Loucy (cell line): ENCODE measurements at regions not wholly inside any gene's neighbourhood (a gene's known extent, or its start where the extent isn't known, plus 50 kb on each side); places are given as distances from the start of the nearest gene placed in this dataset.

Experiments used
- H2AFZ ChIP-seq: fragments of 200-600 bp; sonication (generic); 2 replicates; pipeline ENCODE4 v1.6.0; 2016; ENCODE audit warnings: antibody characterized with exemption, mild to moderate bottlenecking, low read length, moderate library complexity
- H3F3A ChIP-seq: fragments of 200-600 bp; 2 replicates; pipeline ENCODE4 v1.6.0; 2016; ENCODE audit warnings: antibody characterized with exemption, low read depth, mild to moderate bottlenecking
- H3K27me3 ChIP-seq: fragments of 200-600 bp; sonication (generic); 2 replicates; pipeline ENCODE4 v1.6.1; 2014; ENCODE audit warnings: low read length, mild to moderate bottlenecking; ENCODE audit not compliant: insufficient read depth, poor library complexity, severe bottlenecking
- H3K36me3 ChIP-seq: fragments of 200-600 bp; sonication (generic); 2 replicates; pipeline ENCODE4 v1.6.1; 2016; ENCODE audit warnings: low read length; ENCODE audit not compliant: insufficient read depth
- H3K4me1 ChIP-seq: fragments of 200-600 bp; sonication (generic); 2 replicates; pipeline ENCODE4 v1.5.1; 2014; ENCODE audit warnings: low read length, mild to moderate bottlenecking; ENCODE audit not compliant: insufficient read depth, poor library complexity, severe bottlenecking
- H3K4me2 ChIP-seq: fragments of 200-600 bp; sonication (generic); 2 replicates; pipeline ENCODE4 v1.6.0; 2014; ENCODE audit warnings: antibody characterized with exemption, low read length, low read depth, mild to moderate bottlenecking; ENCODE audit not compliant: poor library complexity, severe bottlenecking
- H3K4me3 ChIP-seq: fragments of 200-600 bp; sonication (generic); 2 replicates; pipeline ENCODE4 v1.5.1; 2014; ENCODE audit warnings: low read length, mild to moderate bottlenecking, mixed read lengths; ENCODE audit not compliant: poor library complexity, severe bottlenecking
- H3K79me2 ChIP-seq: fragments of 200-600 bp; sonication (generic); 2 replicates; pipeline ENCODE4 v1.6.1; 2014; ENCODE audit warnings: low read length; ENCODE audit not compliant: insufficient read depth
- H3K9ac ChIP-seq: fragments of 200-600 bp; sonication (generic); 2 replicates; pipeline ENCODE4 v1.6.0; 2014; ENCODE audit warnings: mild to moderate bottlenecking, low read depth, low read length, moderate library complexity; ENCODE audit not compliant: poor library complexity, severe bottlenecking
- H3K9me2 ChIP-seq: fragments of 200-600 bp; sonication (generic); replicated peaks from 2 replicates; pipeline ENCODE4 v1.6.1; 2016; ENCODE audit warnings: low read depth, low read length, mixed read lengths
- H3K9me3 ChIP-seq: fragments of 200-600 bp; sonication (generic); 2 replicates; pipeline ENCODE4 v1.6.1; 2014; ENCODE audit warnings: mild to moderate bottlenecking, antibody characterized with exemption, low read length, low read depth; ENCODE audit not compliant: insufficient read depth
- H4K20me1 ChIP-seq: fragments of 200-600 bp; sonication (generic); 2 replicates; pipeline ENCODE4 v1.6.0; 2014; ENCODE audit warnings: antibody characterized with exemption, low read length, mild to moderate bottlenecking; ENCODE audit not compliant: insufficient read depth, poor library complexity, severe bottlenecking
- EZH2phosphoT487 ChIP-seq: fragments of 200-600 bp; IDR thresholded peaks from 2 replicates; pipeline ENCODE4 v1.6.1; 2018; ENCODE audit warnings: antibody characterized with exemption, mild to moderate bottlenecking, moderate library complexity, borderline replicate concordance
- TF ChIP-seq, protein P1 (sequence below): fragments of 200-600 bp; sonication (generic); conservative IDR thresholded peaks from 2 replicates; pipeline ENCODE4 v1.5.1; 2014; ENCODE audit warnings: mild to moderate bottlenecking, antibody characterized with exemption, low read length

DNA sequence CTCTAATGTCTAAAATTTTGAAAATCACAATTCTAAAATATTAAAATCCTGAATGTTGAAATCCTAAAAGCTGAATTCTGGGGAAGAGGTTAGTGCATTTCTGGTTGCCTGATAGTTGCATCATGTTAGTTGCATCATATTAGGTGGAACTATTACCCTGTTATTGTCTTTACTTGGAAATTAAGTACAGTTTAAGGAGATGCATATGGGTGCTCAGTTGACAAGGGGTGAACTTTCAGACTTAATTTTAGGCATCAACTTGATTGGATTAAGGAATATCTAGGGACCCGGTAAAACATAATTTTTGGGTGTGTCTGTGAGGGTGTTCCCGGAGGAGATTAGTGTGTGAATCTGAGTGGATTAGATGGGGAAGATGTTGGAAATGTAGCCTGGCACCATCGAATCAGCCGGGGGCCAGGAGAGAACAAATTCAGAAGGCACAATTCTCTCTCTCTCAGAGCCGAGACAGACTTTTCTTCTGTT, 409.8 kb downstream of the PLCL1 start:
- H3K4me1 ChIP-seq = no peaks in the 10 kb centered on the region
- no peaks in the 10 kb centered on the region for H3K27me3 ChIP-seq
- H3K79me2 ChIP-seq = no peaks in the 10 kb centered on the region
- no peak overlapping the region for H2AFZ ChIP-seq
- H3K36me3 ChIP-seq = no peaks in the 10 kb centered on the region
- H3K9me3 ChIP-seq = no peaks in the 10 kb centered on the region
- no peak overlapping the region for H3K4me3 ChIP-seq
- no peaks in the 10 kb centered on the region for H3F3A ChIP-seq
- no peak overlapping the region for H3K9ac ChIP-seq
- H3K4me2 ChIP-seq = no peak overlapping the region
- TF ChIP-seq EZH2phosphoT487 = no peak
- TF ChIP-seq, protein P1, sequence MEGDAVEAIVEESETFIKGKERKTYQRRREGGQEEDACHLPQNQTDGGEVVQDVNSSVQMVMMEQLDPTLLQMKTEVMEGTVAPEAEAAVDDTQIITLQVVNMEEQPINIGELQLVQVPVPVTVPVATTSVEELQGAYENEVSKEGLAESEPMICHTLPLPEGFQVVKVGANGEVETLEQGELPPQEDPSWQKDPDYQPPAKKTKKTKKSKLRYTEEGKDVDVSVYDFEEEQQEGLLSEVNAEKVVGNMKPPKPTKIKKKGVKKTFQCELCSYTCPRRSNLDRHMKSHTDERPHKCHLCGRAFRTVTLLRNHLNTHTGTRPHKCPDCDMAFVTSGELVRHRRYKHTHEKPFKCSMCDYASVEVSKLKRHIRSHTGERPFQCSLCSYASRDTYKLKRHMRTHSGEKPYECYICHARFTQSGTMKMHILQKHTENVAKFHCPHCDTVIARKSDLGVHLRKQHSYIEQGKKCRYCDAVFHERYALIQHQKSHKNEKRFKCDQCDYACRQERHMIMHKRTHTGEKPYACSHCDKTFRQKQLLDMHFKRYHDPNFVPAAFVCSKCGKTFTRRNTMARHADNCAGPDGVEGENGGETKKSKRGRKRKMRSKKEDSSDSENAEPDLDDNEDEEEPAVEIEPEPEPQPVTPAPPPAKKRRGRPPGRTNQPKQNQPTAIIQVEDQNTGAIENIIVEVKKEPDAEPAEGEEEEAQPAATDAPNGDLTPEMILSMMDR = no peak
- no peaks in the 10 kb centered on the region for H4K20me1 ChIP-seq
- H3K9me2 ChIP-seq = no peaks in the 10 kb centered on the region

DNA sequence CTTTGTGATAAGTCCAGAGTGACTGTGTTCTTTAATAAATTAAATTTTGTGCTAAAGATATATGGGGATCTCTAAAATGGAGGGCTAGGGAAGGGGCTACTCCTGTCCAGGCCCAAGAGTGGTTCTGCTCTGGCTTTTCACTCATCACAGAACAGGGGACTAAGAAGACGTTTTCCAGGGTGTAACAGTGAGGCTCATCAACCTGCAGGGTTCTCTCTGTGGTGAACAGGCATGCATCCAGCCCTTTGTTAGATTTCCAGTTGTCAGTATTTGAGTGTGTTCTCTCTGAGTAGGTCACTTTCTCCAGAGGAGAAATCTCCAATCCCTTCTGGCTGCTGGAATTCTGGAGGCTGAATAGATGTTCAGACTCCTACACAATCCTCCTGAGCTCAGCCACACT, 408.9 kb downstream of the PLCL1 start:
- Histone ChIP-seq H3K4me1 (no peaks in the 10 kb centered on the region), H4K20me1 (no peaks in the 10 kb centered on the region), H3K36me3 (no peaks in the 10 kb centered on the region), H3K4me2 (no peak overlapping the region), H3K27me3 (no peaks in the 10 kb centered on the region), H3K4me3 (no peak overlapping the region), H3K9me2 (no peaks in the 10 kb centered on the region), H3K79me2 (no peaks in the 10 kb centered on the region), H3F3A (no peaks in the 10 kb centered on the region), H2AFZ (peak overlapping the region; percentile 56), H3K9me3 (no peaks in the 10 kb centered on the region), H3K9ac (no peak overlapping the region)
- TF ChIP-seq, protein P1 = no peak
- TF ChIP-seq EZH2phosphoT487 = no peak

DNA sequence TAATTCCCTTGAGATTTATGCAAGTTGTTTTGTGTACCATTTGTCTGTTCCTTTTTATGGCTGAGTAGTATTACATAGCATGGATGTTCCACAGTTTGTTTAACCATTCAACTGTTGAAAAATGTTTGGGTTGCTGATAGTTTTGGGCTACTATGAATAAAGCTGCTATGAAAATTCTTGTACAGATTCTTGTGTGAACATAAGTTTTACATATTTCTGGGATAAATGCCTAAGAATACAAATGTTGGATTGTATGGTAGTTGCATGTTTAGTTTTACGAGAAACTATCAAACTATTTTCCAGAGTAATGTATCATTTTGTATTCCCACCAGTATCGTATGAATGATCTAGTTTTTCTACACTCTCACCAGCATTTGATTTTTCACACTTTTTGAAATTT, 407.3 kb downstream of the PLCL1 start:
- no peak for TF ChIP-seq EZH2phosphoT487
- TF ChIP-seq, protein P1 = no peak
- Histone ChIP-seq H3K27me3 (no peaks in the 10 kb centered on the region), H3F3A (no peaks in the 10 kb centered on the region), H3K4me1 (no peaks in the 10 kb centered on the region), H3K9me2 (no peaks in the 10 kb centered on the region), H3K9ac (no peak overlapping the region), H4K20me1 (no peaks in the 10 kb centered on the region), H3K9me3 (no peaks in the 10 kb centered on the region), H3K79me2 (no peaks in the 10 kb centered on the region), H3K36me3 (no peaks in the 10 kb centered on the region), H2AFZ (no peak overlapping the region), H3K4me2 (no peak overlapping the region), H3K4me3 (no peak overlapping the region)
